ENCODE measurements at regions not wholly inside any gene's neighbourhood (a gene's known extent, or its start where the extent isn't known, plus 50 kb on each side); places are given as distances from the start of the nearest gene placed in this dataset.

GRCh38 chr2:60152226-60152833 is 401.1 kb downstream of the BCL11A start:
- no peak for DNase-seq

- DNase-seq: no peak
Measured at GRCh38 chr2:60149176-60149575, 404.3 kb downstream of the BCL11A start.

GRCh38 chr2:60148716-60149115 is 404.7 kb downstream of the BCL11A start:
- no peak for DNase-seq

- DNase-seq: no peak
Measured at GRCh38 chr2:60140185-60140584, 413.3 kb downstream of the BCL11A start.

- no peak for DNase-seq
Measured at GRCh38 chr2:60136913-60137312, 416.5 kb downstream of the BCL11A start.

- no peak for DNase-seq
Measured at GRCh38 chr2:60127191-60127590, 426.3 kb downstream of the BCL11A start.

- DNase-seq: no peak
Measured at GRCh38 chr2:60125611-60126426, 427.6 kb downstream of the BCL11A start.

- DNase-seq: no peak
Measured at GRCh38 chr2:60119778-60120177, 433.7 kb downstream of the BCL11A start.

GRCh38 chr2:60118917-60119316 is 434.5 kb downstream of the BCL11A start:
- DNase-seq: no peak

- DNase-seq: no peak
Measured at GRCh38 chr2:60118061-60118460, 435.4 kb downstream of the BCL11A start.

- DNase-seq: no peak
Measured at GRCh38 chr2:60116161-60116875, 437.1 kb downstream of the BCL11A start.

GRCh38 chr2:60109744-60110143 is 443.7 kb downstream of the BCL11A start:
- DNase-seq: no peak

GRCh38 chr2:60106836-60107529 is 446.5 kb downstream of the BCL11A start:
- no peak for DNase-seq

GRCh38 chr2:60105906-60106305 is 447.5 kb downstream of the BCL11A start:
- DNase-seq: no peak

- no peak for DNase-seq
Measured at GRCh38 chr2:60104514-60105505, 448.6 kb downstream of the BCL11A start.

- no peak for DNase-seq
Measured at GRCh38 chr2:60100034-60100433, 453.4 kb downstream of the BCL11A start.

GRCh38 chr2:60098996-60099395 is 454.5 kb downstream of the BCL11A start:
- DNase-seq: no peak

- DNase-seq: no peak
Measured at GRCh38 chr2:60097298-60097697, 456.2 kb downstream of the BCL11A start.

- no peak for DNase-seq
Measured at GRCh38 chr2:60096556-60096955, 456.9 kb downstream of the BCL11A start.

- no peak for DNase-seq
Measured at GRCh38 chr2:60095903-60096302, 457.6 kb downstream of the BCL11A start.

GRCh38 chr2:60095202-60095815 is 458.1 kb downstream of the BCL11A start:
- DNase-seq: no peak
